HEK293T (cell line): ENCODE measurements at regions not wholly inside any gene's neighbourhood (a gene's known extent, or its start where the extent isn't known, plus 50 kb on each side); places are given as distances from the start of the nearest gene placed in this dataset.

Experiments
- CTCF ChIA-PET: fragments of 350-600 bp; formaldehyde crosslinking; extraction: SDS; loops from one replicate; lab custom pipeline; 2021; ENCODE audit warnings: antibody characterized with exemption, inconsistent platforms; lab: Yijun Ruan, JAX
- POLR2A ChIA-PET: fragments of 350-600 bp; formaldehyde crosslinking; extraction: SDS; loops from one replicate; lab custom pipeline; 2020; ENCODE audit warnings: antibody characterized with exemption, inconsistent platforms; lab: Yijun Ruan, JAX
- DNase-seq: peaks from one replicate; pipeline ENCODE4 v3.0.0; 2012; ENCODE audit warnings: mixed read lengths; ENCODE audit errors: extremely low spot score
- ARNT ChIP-seq: fragments of 450-650 bp; IDR thresholded peaks from 2 replicates; pipeline ENCODE4 v1.6.1; 2017; ENCODE audit warnings: mild to moderate bottlenecking
- BHLHE40 ChIP-seq: fragments of 450-650 bp; IDR thresholded peaks from 2 replicates; pipeline ENCODE4 v1.6.1; 2016; ENCODE audit warnings: mild to moderate bottlenecking, moderate library complexity, borderline replicate concordance
- CTBP1 ChIP-seq: fragments of 450-650 bp; IDR thresholded peaks from 2 replicates; pipeline ENCODE4 v1.6.1; 2016; ENCODE audit warnings: borderline replicate concordance
- ELF4 ChIP-seq: fragments of 450-650 bp; IDR thresholded peaks from 2 replicates; pipeline ENCODE4 v1.6.1; 2017; ENCODE audit warnings: antibody characterized with exemption
- FOXA1 ChIP-seq: fragments of 450-650 bp; IDR thresholded peaks from 2 replicates; pipeline ENCODE4 v1.6.1; 2016; ENCODE audit warnings: mild to moderate bottlenecking
- FOXK2 ChIP-seq: fragments of 450-650 bp; IDR thresholded peaks from 2 replicates; pipeline ENCODE4 v1.6.1; 2016; ENCODE audit warnings: mild to moderate bottlenecking
- FOXM1 ChIP-seq: fragments of 450-650 bp; IDR thresholded peaks from 2 replicates; pipeline ENCODE4 v1.6.1; 2017; ENCODE audit warnings: mild to moderate bottlenecking, borderline replicate concordance
- HDGF ChIP-seq: fragments of 450-650 bp; IDR thresholded peaks from 2 replicates; pipeline ENCODE4 v1.6.1; 2017; ENCODE audit warnings: antibody characterized with exemption, borderline replicate concordance
- L3MBTL2 ChIP-seq: fragments of 450-650 bp; conservative IDR thresholded peaks from 2 replicates; pipeline ENCODE4 v1.6.1; 2016; ENCODE audit warnings: mild to moderate bottlenecking
- LEF1 ChIP-seq: fragments of 450-650 bp; IDR thresholded peaks from 2 replicates; pipeline ENCODE4 v1.6.1; 2017; ENCODE audit warnings: mild to moderate bottlenecking, borderline replicate concordance
- NFRKB ChIP-seq: fragments of 450-650 bp; IDR thresholded peaks from 2 replicates; pipeline ENCODE4 v1.6.1; 2016; ENCODE audit warnings: mild to moderate bottlenecking, moderate library complexity
- PKNOX1 ChIP-seq: fragments of 450-650 bp; IDR thresholded peaks from 2 replicates; pipeline ENCODE4 v1.6.1; 2016
- SP1 ChIP-seq: fragments of 450-650 bp; IDR thresholded peaks from 2 replicates; pipeline ENCODE4 v1.6.1; 2017
- SUZ12 ChIP-seq: fragments of 450-650 bp; IDR thresholded peaks from 2 replicates; pipeline ENCODE4 v1.6.1; 2016; ENCODE audit warnings: mild to moderate bottlenecking
- TARDBP ChIP-seq: fragments of 450-650 bp; IDR thresholded peaks from 2 replicates; pipeline ENCODE4 v1.6.1; 2016
- ZNF384 ChIP-seq: fragments of 450-650 bp; IDR thresholded peaks from 2 replicates; pipeline ENCODE4 v1.6.1; 2016

GRCh38 chr1:81377406-81377805 is 423.3 kb upstream of the ADGRL2 start:
- DNase-seq = peak; percentile 46
- TF ChIP-seq HDGF = no peak
- TF ChIP-seq FOXA1 = no peak
- no peak for TF ChIP-seq ARNT
- TF ChIP-seq PKNOX1 = 0 out of 2 replicates have a peak, but pooled peaks have one; percentile 24
- CTCF ChIA-PET = no interaction called here
- POLR2A ChIA-PET = no interaction called here

- no peak for TF ChIP-seq TARDBP
- no peak for TF ChIP-seq ELF4
- CTCF ChIA-PET = no interaction called here
- POLR2A ChIA-PET = no interaction called here
- no peak for DNase-seq
Observed at GRCh38 chr1:81375884-81376548, 424.7 kb upstream of the ADGRL2 start.

GRCh38 chr1:81374481-81374880 is 426.3 kb upstream of the ADGRL2 start:
- ChIA-PET POLR2A (no interaction called here), CTCF (no interaction called here)
- DNase-seq = no peak
- no peak for TF ChIP-seq CTBP1
- no peak for TF ChIP-seq ZNF384
- TF ChIP-seq SP1 = no peak
- TF ChIP-seq SUZ12 = no peak
- no peak for TF ChIP-seq PKNOX1
- TF ChIP-seq L3MBTL2 = no peak
- TF ChIP-seq HDGF = no peak
- TF ChIP-seq ELF4 = no peak
- TF ChIP-seq ARNT = no peak
- no peak for TF ChIP-seq FOXK2

GRCh38 chr1:81371864-81372263 is 428.9 kb upstream of the ADGRL2 start:
- POLR2A ChIA-PET = no interaction called here

GRCh38 chr1:81369833-81370232 is 430.9 kb upstream of the ADGRL2 start:
- TF ChIP-seq SP1 = no peak
- TF ChIP-seq BHLHE40 = no peak
- no peak for TF ChIP-seq ELF4
- TF ChIP-seq TARDBP = no peak
- TF ChIP-seq PKNOX1 = no peak
- no peak for TF ChIP-seq CTBP1
- no peak for TF ChIP-seq ZNF384
- no peak for DNase-seq
- POLR2A ChIA-PET = no interaction called here
- CTCF ChIA-PET = no interaction called here

More at GRCh38 chr1:81371864-81372263, 428.9 kb upstream of the ADGRL2 start:
- TF ChIP-seq FOXM1 (no peak), BHLHE40 (no peak), L3MBTL2 (no peak), HDGF (no peak), SP1 (no peak), PKNOX1 (no peak), CTBP1 (no peak), FOXA1 (no peak), ARNT (no peak), FOXK2 (no peak), SUZ12 (no peak), LEF1 (no peak), NFRKB (no peak), ZNF384 (no peak), ELF4 (no peak), TARDBP (no peak)
- CTCF ChIA-PET = no interaction called here
- no peak for DNase-seq

GRCh38 chr1:81366173-81366572 is 434.6 kb upstream of the ADGRL2 start:
- TF ChIP-seq FOXM1 = no peak
- TF ChIP-seq FOXK2 = no peak
- TF ChIP-seq TARDBP = no peak
- no peak for TF ChIP-seq FOXA1
- TF ChIP-seq HDGF = no peak
- TF ChIP-seq LEF1 = no peak
- no peak for TF ChIP-seq SP1
- no peak for TF ChIP-seq ELF4
- TF ChIP-seq PKNOX1 = no peak
- TF ChIP-seq BHLHE40 = no peak
- no peak for TF ChIP-seq ZNF384
- no peak for TF ChIP-seq L3MBTL2
- no peak for TF ChIP-seq NFRKB
- TF ChIP-seq ARNT = no peak
- no peak for TF ChIP-seq CTBP1
- no peak for TF ChIP-seq SUZ12
- no peak for DNase-seq
- POLR2A ChIA-PET = no interaction called here
- CTCF ChIA-PET = no interaction called here
